ENCODE measurements at regions not wholly inside any gene's neighbourhood (a gene's known extent, or its start where the extent isn't known, plus 50 kb on each side); places are given as distances from the start of the nearest gene placed in this dataset.

DNA sequence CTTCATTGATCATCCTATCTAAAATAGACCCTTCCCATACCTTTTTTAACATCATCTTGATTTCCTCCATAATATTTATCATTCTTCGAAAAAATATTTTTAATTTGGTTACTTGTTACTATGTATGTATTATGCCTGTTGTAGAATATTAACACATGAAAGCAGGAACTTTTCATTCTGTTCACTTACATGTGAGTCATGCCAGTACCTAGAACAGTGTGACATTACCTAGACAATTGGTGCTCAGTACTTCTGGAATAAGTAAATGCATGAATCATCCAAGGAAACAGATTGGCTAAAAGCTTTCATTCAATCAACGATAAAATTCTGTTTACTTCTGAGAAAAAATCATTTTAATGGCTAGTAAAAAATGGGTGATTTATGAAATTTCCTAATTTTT lies 76.4 kb downstream of the CXXC4 start:
- DNase-seq (no peak), ATAC-seq (no peak)
- TF ChIP-seq, protein P1, sequence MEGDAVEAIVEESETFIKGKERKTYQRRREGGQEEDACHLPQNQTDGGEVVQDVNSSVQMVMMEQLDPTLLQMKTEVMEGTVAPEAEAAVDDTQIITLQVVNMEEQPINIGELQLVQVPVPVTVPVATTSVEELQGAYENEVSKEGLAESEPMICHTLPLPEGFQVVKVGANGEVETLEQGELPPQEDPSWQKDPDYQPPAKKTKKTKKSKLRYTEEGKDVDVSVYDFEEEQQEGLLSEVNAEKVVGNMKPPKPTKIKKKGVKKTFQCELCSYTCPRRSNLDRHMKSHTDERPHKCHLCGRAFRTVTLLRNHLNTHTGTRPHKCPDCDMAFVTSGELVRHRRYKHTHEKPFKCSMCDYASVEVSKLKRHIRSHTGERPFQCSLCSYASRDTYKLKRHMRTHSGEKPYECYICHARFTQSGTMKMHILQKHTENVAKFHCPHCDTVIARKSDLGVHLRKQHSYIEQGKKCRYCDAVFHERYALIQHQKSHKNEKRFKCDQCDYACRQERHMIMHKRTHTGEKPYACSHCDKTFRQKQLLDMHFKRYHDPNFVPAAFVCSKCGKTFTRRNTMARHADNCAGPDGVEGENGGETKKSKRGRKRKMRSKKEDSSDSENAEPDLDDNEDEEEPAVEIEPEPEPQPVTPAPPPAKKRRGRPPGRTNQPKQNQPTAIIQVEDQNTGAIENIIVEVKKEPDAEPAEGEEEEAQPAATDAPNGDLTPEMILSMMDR (IDR thresholded peaks at IDR 0.05) = no peak
- no peak for TF ChIP-seq POLR2A (IDR thresholded peaks at IDR 0.05)
- no peaks in the 10 kb centered on the region for H3K36me3 ChIP-seq
- H3K4me1 ChIP-seq = no peaks in the 10 kb centered on the region
- H3K9me3 ChIP-seq = no peaks in the 10 kb centered on the region
- H3K27me3 ChIP-seq = no peaks in the 10 kb centered on the region
- 68% methylated on average over 2 of the region's 2 CpGs for WGBS (ENCODE audit: insufficient coverage, low coverage, low lambda C conversion rate, missing lambda C conversion rate)
- H3K4me3 ChIP-seq = no peak overlapping the region
- intact Hi-C loops (cut with DNase I) = no loop called here
- H3K27ac ChIP-seq = no peak overlapping the region

DNA sequence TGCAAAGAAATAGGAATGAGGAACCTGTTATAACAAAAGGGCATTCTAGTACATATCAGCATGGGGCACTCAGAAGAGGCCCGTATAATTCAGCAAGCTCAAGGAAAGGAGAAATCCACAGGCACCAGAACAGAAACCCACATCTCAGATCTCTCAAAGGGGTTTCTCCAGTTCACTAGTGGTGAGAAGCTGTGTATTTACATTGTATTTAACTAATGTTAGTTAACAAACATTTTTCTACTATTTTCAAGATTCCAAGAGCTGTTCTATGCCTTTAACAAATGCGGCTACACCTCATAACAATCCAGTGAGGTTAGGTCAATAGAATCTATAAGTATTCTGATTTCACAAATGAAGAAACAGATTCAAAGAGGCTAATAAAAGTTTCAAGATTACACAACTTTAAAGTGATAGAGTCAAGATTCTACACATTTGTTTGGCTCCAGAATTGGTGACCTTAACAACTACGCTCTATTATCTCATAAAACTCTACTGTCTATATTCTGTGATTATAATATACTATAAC lies 77.3 kb downstream of the CXXC4 start:
- no peak overlapping the region for H3K4me3 ChIP-seq
- intact Hi-C loops (cut with DNase I) = no loop called here
- no peaks in the 10 kb centered on the region for H3K36me3 ChIP-seq
- no peak for DNase-seq
- ATAC-seq = no peak
- H3K4me1 ChIP-seq = no peaks in the 10 kb centered on the region
- H3K9me3 ChIP-seq = no peaks in the 10 kb centered on the region
- no peak overlapping the region for H3K27ac ChIP-seq
- TF ChIP-seq, protein P1 (IDR thresholded peaks at IDR 0.05) = no peak
- no peak for TF ChIP-seq POLR2A (IDR thresholded peaks at IDR 0.05)
- WGBS (ENCODE audit: insufficient coverage, low coverage, low lambda C conversion rate, missing lambda C conversion rate) = 77% methylated on average over 3 of the region's 3 CpGs
- H3K27me3 ChIP-seq = no peaks in the 10 kb centered on the region

DNA sequence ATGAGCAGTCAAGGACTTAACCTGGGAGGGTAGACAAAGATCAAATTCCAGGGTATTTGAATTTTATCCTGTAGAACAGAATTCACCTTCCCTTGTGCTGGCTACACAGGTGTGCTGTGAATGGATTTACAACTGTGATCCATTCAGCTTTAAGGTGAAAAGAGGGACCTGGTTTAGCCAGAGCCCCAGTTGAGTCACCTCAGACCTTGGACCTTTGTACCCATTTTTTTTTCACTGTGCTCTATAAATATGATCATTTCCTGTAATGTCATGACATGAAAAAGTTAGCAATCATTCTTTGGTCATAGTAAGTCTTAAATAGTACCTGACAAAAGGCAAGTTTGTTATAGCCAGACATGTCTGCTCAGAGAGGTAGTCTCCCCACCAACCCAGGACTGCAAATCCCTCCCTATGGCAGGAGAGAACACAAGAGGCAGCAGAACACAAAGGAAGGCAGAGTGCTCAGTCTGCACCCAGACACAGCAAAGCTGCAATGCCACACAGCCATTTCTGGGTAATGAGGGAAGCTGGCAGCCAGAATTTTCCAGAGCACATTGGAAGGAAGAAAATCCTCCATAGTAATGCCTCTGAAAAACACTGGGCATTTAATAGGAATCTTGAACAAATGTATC lies 77.9 kb downstream of the CXXC4 start:
- H3K4me1 ChIP-seq = no peaks in the 10 kb centered on the region
- TF ChIP-seq POLR2A (IDR thresholded peaks at IDR 0.05) = no peak
- TF ChIP-seq, protein P1 (IDR thresholded peaks at IDR 0.05) = no peak
- ATAC-seq = peak; percentile 19 to 93 (median 48)
- H3K9me3 ChIP-seq = no peaks in the 10 kb centered on the region
- no peak for DNase-seq
- H3K27me3 ChIP-seq = no peaks in the 10 kb centered on the region
- intact Hi-C loops (cut with DNase I) = no loop called here
- H3K4me3 ChIP-seq = no peak overlapping the region
- no peaks in the 10 kb centered on the region for H3K36me3 ChIP-seq
- no peak overlapping the region for H3K27ac ChIP-seq

DNA sequence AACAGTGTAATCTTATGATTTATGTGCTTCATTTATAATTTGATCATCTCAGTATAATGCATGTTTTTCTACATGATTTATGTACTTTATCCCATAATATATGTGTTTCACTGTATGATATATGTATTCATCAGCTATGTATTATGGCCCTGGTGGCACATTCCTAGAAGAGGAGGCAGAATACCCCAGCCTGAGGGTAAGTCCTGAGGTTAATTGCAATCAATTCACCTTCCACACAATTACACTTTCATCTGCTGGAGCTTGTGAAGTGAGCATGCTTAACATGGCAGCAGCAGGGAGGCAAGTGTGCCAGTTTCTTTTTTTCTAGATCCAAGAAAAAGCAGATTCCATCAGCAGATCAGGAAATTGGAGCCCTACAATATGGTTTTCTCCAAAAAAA lies 81.2 kb downstream of the CXXC4 start:
- no peaks in the 10 kb centered on the region for H3K4me1 ChIP-seq
- no peak overlapping the region for H3K4me3 ChIP-seq
- ATAC-seq (no peak), DNase-seq (no peak)
- H3K36me3 ChIP-seq = no peaks in the 10 kb centered on the region
- no peak for TF ChIP-seq POLR2A (IDR thresholded peaks at IDR 0.05)
- TF ChIP-seq, protein P1 (IDR thresholded peaks at IDR 0.05) = no peak
- no peak overlapping the region for H3K27ac ChIP-seq
- intact Hi-C loops (cut with DNase I) = no loop called here
- no peaks in the 10 kb centered on the region for H3K27me3 ChIP-seq
- no peaks in the 10 kb centered on the region for H3K9me3 ChIP-seq

DNA sequence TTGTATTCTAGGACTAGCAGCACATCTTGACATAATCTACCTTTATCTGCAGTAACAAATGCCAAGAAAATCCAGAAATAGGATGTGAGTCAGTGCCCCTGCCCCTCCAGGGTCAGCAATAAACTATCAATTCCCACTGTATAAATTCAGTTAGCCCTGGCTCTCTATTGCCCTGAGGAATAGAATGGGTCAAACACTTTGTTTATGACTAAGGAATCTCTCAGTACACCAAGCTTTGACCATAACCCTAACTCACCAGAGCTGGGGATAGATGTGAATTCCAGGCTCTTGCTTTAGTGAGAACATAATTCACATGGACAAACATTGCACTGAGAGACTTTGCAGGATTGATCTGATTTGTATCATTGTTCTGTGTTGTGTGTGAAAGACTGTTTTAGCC lies 82.3 kb downstream of the CXXC4 start:
- no peak for DNase-seq
- H3K27ac ChIP-seq = no peak overlapping the region
- no peaks in the 10 kb centered on the region for H3K27me3 ChIP-seq
- TF ChIP-seq, protein P1 (IDR thresholded peaks at IDR 0.05) = no peak
- no peak for TF ChIP-seq POLR2A (IDR thresholded peaks at IDR 0.05)
- H3K4me1 ChIP-seq = no peaks in the 10 kb centered on the region
- intact Hi-C loops (cut with DNase I) = no loop called here
- no peaks in the 10 kb centered on the region for H3K9me3 ChIP-seq
- no peak for ATAC-seq
- no peak overlapping the region for H3K4me3 ChIP-seq
- H3K36me3 ChIP-seq = no peaks in the 10 kb centered on the region
